ENCODE measurements at regions not wholly inside any gene's neighbourhood (a gene's known extent, or its start where the extent isn't known, plus 50 kb on each side); places are given as distances from the start of the nearest gene placed in this dataset.

DNA sequence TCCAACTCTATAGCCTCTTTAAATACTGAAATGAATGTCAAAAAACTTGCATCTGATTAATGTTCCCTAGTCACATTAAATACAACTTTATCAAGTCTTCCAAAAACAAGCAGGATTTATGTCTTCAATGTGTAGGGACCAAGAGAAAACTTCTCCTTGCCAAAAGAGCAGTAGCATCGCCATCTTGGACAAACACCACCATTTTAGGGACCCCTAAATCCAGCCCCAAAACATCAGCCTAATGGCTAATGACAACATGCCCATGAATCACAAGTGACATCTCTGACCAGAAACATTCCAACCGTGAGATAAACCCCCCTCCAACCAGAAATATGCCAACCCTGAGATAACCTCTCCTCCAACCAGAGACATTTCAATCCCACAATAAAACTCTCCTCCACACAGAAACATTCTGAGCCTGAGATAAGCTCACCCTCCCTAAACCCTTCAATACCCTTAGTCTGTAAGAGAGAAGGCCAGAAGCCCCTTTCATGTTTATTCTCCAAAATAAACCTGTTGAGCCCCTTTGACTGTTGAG, 697.4 kb downstream of the TRAM1L1 start:
- TF ChIP-seq, protein P1, sequence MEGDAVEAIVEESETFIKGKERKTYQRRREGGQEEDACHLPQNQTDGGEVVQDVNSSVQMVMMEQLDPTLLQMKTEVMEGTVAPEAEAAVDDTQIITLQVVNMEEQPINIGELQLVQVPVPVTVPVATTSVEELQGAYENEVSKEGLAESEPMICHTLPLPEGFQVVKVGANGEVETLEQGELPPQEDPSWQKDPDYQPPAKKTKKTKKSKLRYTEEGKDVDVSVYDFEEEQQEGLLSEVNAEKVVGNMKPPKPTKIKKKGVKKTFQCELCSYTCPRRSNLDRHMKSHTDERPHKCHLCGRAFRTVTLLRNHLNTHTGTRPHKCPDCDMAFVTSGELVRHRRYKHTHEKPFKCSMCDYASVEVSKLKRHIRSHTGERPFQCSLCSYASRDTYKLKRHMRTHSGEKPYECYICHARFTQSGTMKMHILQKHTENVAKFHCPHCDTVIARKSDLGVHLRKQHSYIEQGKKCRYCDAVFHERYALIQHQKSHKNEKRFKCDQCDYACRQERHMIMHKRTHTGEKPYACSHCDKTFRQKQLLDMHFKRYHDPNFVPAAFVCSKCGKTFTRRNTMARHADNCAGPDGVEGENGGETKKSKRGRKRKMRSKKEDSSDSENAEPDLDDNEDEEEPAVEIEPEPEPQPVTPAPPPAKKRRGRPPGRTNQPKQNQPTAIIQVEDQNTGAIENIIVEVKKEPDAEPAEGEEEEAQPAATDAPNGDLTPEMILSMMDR (IDR thresholded peaks at IDR 0.05) = no peak
- no peak for TF ChIP-seq POLR2A (IDR thresholded peaks at IDR 0.05)

Measured in lower leg skin (tissue), 3 donors.